NT2/D1 (cell line): ENCODE measurements at regions not wholly inside any gene's neighbourhood (a gene's known extent, or its start where the extent isn't known, plus 50 kb on each side); places are given as distances from the start of the nearest gene placed in this dataset.

ENCODE experiments used
- SUZ12 ChIP-seq: IDR thresholded peaks from 2 replicates; pipeline ENCODE4 v1.6.1; 2011; ENCODE audit not compliant: insufficient read length, insufficient read depth; ENCODE audit errors: extremely low read depth
- ZNF274 ChIP-seq: IDR thresholded peaks from 2 replicates; pipeline ENCODE4 v1.6.1; 2011; ENCODE audit warnings: mild to moderate bottlenecking, low read depth, low read length

DNA sequence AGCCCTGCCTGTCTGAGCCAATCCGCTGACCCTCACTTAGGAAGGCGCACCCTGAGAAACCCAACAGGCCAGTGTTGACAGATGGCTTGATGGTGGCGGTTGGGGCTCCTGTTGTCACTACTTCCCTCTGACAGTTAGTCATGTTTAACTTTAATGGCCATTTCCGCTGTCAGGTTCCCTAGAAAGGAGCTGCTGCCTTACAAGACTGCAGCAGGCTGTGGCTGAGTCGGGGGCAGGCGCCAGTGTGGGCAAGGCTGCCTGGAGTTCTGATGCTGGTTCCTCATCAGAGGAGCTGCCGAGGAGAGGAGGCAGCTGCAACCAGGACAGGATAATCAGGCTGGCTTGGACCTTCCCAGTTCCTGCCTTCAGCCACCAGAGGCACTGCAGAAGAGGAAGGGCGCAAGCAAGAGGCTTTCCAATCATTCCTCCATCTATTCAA, 223.2 kb upstream of the DYNLRB2 start:
- no peak for TF ChIP-seq SUZ12
- TF ChIP-seq ZNF274: no peak
